Heart left ventricle (tissue), 16 donors: ENCODE measurements at regions not wholly inside any gene's neighbourhood (a gene's known extent, or its start where the extent isn't known, plus 50 kb on each side); places are given as distances from the start of the nearest gene placed in this dataset.
"Not testable (repeated sequence)": the region's sequence is repeated elsewhere in the genome, so short reads cannot be mapped to it uniquely, and the experiment has no call there.

Experiments used
- ATAC-seq, 4 donors: fragments of 200-7000 bp; cut with Tn5 transposase; one replicate each; pipeline ENCODE4 v1.9.1; 2020 to 2022; ENCODE audit warnings: moderate library complexity in 4 of 4, mild to moderate bottlenecking in 3 of 4, moderate number of reproducible peaks in 1 of 4
- DNase-seq, 5 donors: peaks; one replicate each; pipeline ENCODE4 v3.0.0-alpha.2; 2020
- H3K27ac ChIP-seq, 12 donors: fragments of 200-600 bp; sonication (generic) in 4 of 12; one replicate each; pipeline versions ENCODE4 v1.5.0 to v1.8.0; 2016 to 2022; ENCODE audit warnings: mild to moderate bottlenecking in 2 of 12
- H3K27me3 ChIP-seq, 9 donors: fragments of 200-600 bp; sonication (generic) in 2 of 9; one replicate each; pipeline versions ENCODE4 v1.5.1 to v1.8.0; 2016 to 2022; ENCODE audit warnings: mild to moderate bottlenecking in 3 of 9
- H3K36me3 ChIP-seq, 9 donors: fragments of 200-600 bp; sonication (generic) in 2 of 9; one replicate each; pipeline versions ENCODE4 v1.5.0 to v1.8.0; 2018 to 2022; ENCODE audit warnings: mild to moderate bottlenecking in 2 of 9
- H3K4me1 ChIP-seq, 12 donors: fragments of 200-600 bp; sonication (generic) in 4 of 12; one replicate each; pipeline versions ENCODE4 v1.5.0 to v1.8.0; 2016 to 2022; ENCODE audit warnings: mild to moderate bottlenecking in 3 of 12
- H3K4me3 ChIP-seq, 12 donors: fragments of 200-600 bp; sonication (generic) in 4 of 12; one replicate each; pipeline versions ENCODE4 v1.5.0 to v1.8.0; 2017 to 2022; ENCODE audit warnings: mild to moderate bottlenecking in 9 of 12, moderate library complexity in 4 of 12
- H3K9me3 ChIP-seq, 12 donors: fragments of 200-600 bp; sonication (generic) in 4 of 12; one replicate each; pipeline versions ENCODE4 v1.5.0 to v1.8.0; 2016 to 2022; ENCODE audit warnings: mild to moderate bottlenecking in 1 of 12
- CTCF ChIP-seq, 12 donors: fragments of 200-600 bp; sonication (generic) in 4 of 12; IDR thresholded peaks; one replicate each; pipeline versions ENCODE4 v1.5.0 to v1.8.0; 2018 to 2022; ENCODE audit warnings: antibody characterized with exemption in 12 of 12, mild to moderate bottlenecking in 5 of 12
- POLR2A ChIP-seq, 2 donors: fragments of 450-650 bp; IDR thresholded peaks; one replicate each; pipeline ENCODE4 v1.6.1; 2017; ENCODE audit warnings: antibody characterized with exemption in 2 of 2, mild to moderate bottlenecking in 2 of 2, moderate library complexity in 2 of 2
- WGBS, 4 donors: extraction: QIAGEN DNeasy Blood & Tissue Kit in 2 of 4; methylation state at CpG; one replicate each; pipeline versions ENCODE4 v1.1.5 to v1.1.7; 2013 to 2018; 5-methylcytosine and 5-hydroxymethylcytosine counted together
- intact Hi-C, 10 donors: fragments of 100-400 bp; cut with DNase I; formaldehyde crosslinking; loops; one replicate each; pipeline versions ENCODE4 v1.11.1 to v1.14.2; 2022
- donor health status: ischemic (EF 13 %, LVEDD 7.1; RV severe dilation, severe dysfunction).
- donor health status: healthy with polysubstance abuse.
- donor health status: DM: no; HTN: yes; CAD: no.
- donor health status: DM: no; HTN: no; CAD: no.
- donor health status: ischemic (EF 25% LVEDD 6.9; RV normal size, moderate dysfunction).
- donor health status: ischemic (EF 25% LVEDD 5.7; RV mildly dilated, moderate dysfunction).
- donor health status: healthy.
- donor health status: DM: yes; HTN: yes; CAD: no.
- donor health status: ischemic (EF 35%, LVEDD 5.7; RV mildly dilated, moderate dysfunction).
- donor health status: nonischemic (EF 11% LVEDD 7.7; RV severe dilation, severe dysfunction).
- donor health status: DM: yes; HTN: yes; CAD: no.
- donor health status: PGD.
- donor health status: ischemic (EF 29% LVEDD 5.4; RV normal size, mild dysfunction).
- donor health status: nonischemic (EF 23%, LVEDD 6.1; RV moderate dilation, normal function).

- DNase-seq (no peak), ATAC-seq (no peak)
- Histone ChIP-seq H3K27me3 (no peaks in the 10 kb centered on the region), H3K4me3 (no peak overlapping the region), H3K4me1 (peaks cover 0 to 8% (median 0%) of the 10 kb centered on the region in 12 donors), H3K27ac (peak overlapping the region in 1 of 12 donors; percentile 39), H3K9me3 (no peaks in the 10 kb centered on the region), H3K36me3 (no peaks in the 10 kb centered on the region)
- TF ChIP-seq POLR2A (IDR thresholded peaks at IDR 0.05) (no peak), CTCF (IDR thresholded peaks at IDR 0.05) (no peak)
- 40 to 67% (median 45%) methylated on average over 1 of the region's 1 CpG for WGBS, 4 donors
- intact Hi-C loops: no loop called here
Observed at GRCh38 chr7:79610313-79610712, 156.8 kb upstream of the MAGI2 start.

GRCh38 chr7:79608005-79608404, 154.5 kb upstream of the MAGI2 start:
- ATAC-seq (no peak), DNase-seq (no peak)
- intact Hi-C loops: no loop called here
- 79 to 86% (median 81%) methylated on average over 1 of the region's 1 CpG for WGBS, 4 donors
- Histone ChIP-seq H3K27me3 (no peaks in the 10 kb centered on the region), H3K4me3 (no peak overlapping the region), H3K27ac (no peak overlapping the region), H3K36me3 (no peaks in the 10 kb centered on the region), H3K4me1 (peaks cover 0 to 8% (median 0%) of the 10 kb centered on the region in 12 donors), H3K9me3 (no peaks in the 10 kb centered on the region)
- no peak for TF ChIP-seq CTCF (IDR thresholded peaks at IDR 0.05)
- no peak for TF ChIP-seq POLR2A (IDR thresholded peaks at IDR 0.05)

- no peak overlapping the region for H3K4me3 ChIP-seq
- 84 to 90% (median 87%) methylated on average over 4 of the region's 4 CpGs for WGBS, 4 donors
- H3K27me3 ChIP-seq: no peaks in the 10 kb centered on the region
Observed at GRCh38 chr7:79604841-79605240, 151.4 kb upstream of the MAGI2 start.

DNA sequence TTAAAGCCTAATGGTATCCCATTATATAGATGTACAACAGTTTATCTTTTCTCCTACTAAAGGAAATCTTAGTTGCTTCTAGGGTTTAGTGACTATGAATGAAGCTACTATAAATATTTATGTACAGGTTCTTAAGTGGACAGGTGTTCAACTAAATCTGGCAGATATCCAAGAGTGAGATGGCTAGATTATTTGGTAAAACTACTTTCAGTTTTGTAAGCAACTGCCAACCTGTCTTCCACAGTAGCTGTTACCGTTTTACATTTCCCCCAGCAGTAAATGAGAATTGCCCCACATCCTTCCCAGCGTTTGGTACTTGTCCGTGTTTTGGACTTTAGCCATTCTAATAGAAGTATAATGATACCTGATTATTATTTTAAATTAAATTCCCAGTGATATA, 144.9 kb upstream of the MAGI2 start:
- Histone ChIP-seq H3K36me3 (no peaks in the 10 kb centered on the region), H3K27me3 (no peaks in the 10 kb centered on the region), H3K4me1 (no peaks in the 10 kb centered on the region), H3K27ac (no peak overlapping the region), H3K9me3 (no peaks in the 10 kb centered on the region), H3K4me3 (no peak overlapping the region)
- DNase-seq (no peak), ATAC-seq (no peak)
- WGBS, 4 donors: 70 to 77% (median 75%) methylated on average over 3 of the region's 3 CpGs
- TF ChIP-seq POLR2A (IDR thresholded peaks at IDR 0.05): no peak
- no peak for TF ChIP-seq CTCF (IDR thresholded peaks at IDR 0.05)
- intact Hi-C loops: no loop called here

More at GRCh38 chr7:79604841-79605240, 151.4 kb upstream of the MAGI2 start:
- Histone ChIP-seq H3K9me3 (no peaks in the 10 kb centered on the region), H3K4me1 (no peaks in the 10 kb centered on the region), H3K36me3 (no peaks in the 10 kb centered on the region), H3K27ac (no peak overlapping the region)
- intact Hi-C loops: no loop called here
- no peak for DNase-seq
- ATAC-seq: no peak
- no peak for TF ChIP-seq CTCF (IDR thresholded peaks at IDR 0.05)
- TF ChIP-seq POLR2A (IDR thresholded peaks at IDR 0.05): no peak

DNA sequence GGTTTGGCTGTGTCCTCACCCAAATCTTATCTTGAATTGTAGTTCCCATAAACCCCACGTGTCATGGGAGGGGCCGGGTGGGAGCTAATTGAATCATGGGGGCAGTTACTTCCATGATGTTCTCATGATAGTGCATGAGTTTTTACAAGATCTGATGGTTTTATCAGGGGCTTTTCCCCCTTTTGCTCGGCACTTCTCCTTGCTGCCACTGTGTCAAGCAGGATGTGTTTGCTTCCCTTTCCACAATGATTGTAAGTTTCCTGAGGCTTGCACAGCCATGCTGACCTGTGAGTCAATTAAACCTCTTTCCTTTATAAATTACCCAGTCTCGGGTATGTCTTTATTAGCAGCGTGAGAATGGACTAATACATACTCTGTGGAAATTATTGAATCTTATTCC, 141.2 kb upstream of the MAGI2 start:
- H3K36me3 ChIP-seq, H3K4me1 ChIP-seq, H3K4me3 ChIP-seq, H3K9me3 ChIP-seq, H3K27me3 ChIP-seq, ATAC-seq, intact Hi-C loops, H3K27ac ChIP-seq, DNase-seq: not testable (repeated sequence)
- 45 to 58% (median 49%) methylated on average over 5 of the region's 5 CpGs for WGBS, 4 donors
